ENCODE measurements at regions not wholly inside any gene's neighbourhood (a gene's known extent, or its start where the extent isn't known, plus 50 kb on each side); places are given as distances from the start of the nearest gene placed in this dataset.

DNA sequence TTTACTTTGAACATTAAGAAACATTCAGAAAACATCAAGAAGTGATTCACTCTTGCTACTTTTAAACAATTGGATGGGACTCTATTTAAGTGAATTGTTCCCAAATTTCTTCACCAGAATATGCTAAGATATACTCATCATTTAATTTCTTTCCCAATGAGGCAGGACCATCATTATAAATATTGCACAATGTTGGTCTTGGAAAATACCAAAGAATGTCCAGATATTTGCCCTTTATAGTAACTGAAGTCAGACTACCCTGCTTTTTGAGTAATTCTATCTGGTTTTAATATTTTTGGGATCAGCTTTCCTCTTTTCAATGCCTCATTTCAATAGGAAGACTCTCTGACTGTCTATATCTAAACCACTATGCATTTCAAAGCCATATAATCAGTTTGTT, 129.4 kb upstream of the TENM3 start:
- no peak for TF ChIP-seq POLR2A (IDR thresholded peaks at IDR 0.05; ENCODE audit: low read depth, low read length)
- TF ChIP-seq POLR2AphosphoS5 (IDR thresholded peaks at IDR 0.05; ENCODE audit: low read depth, low read length): no peak
